H1 (cell line): ENCODE measurements at regions not wholly inside any gene's neighbourhood (a gene's known extent, or its start where the extent isn't known, plus 50 kb on each side); places are given as distances from the start of the nearest gene placed in this dataset.

ENCODE experiments used
- CTCF ChIA-PET: fragments of 300-600 bp; sonication (Branson Sonifier 250); formaldehyde crosslinking; loops from one replicate; lab custom pipeline; 2021; ENCODE audit not compliant: partially characterized antibody; lab: Charles Lee
- POLR2A ChIA-PET: fragments of 300-600 bp; sonication (Branson Sonifier 250); formaldehyde crosslinking; loops from one replicate; lab custom pipeline; 2021; ENCODE audit warnings: inconsistent platforms; ENCODE audit not compliant: partially characterized antibody; lab: Charles Lee
- DNase-seq, 2 experiments: peaks; one replicate each; pipeline versions ENCODE4 v3.0.0 to v3.0.0-alpha.2; 2010 to 2022; ENCODE audit warnings: low spot score in 2 of 2, low read depth in 1 of 2, mixed read lengths in 1 of 2
- FAIRE-seq: peaks from 2 replicates; lab custom pipeline; 2011; peaks lifted over from hg19 to GRCh38; lab: Jason Lieb, UNC
- H2AFZ ChIP-seq: 2 replicates; pipeline ENCODE4 v1.8.1; 2012; ENCODE audit warnings: low read length, inconsistent platforms
- H2AK5ac ChIP-seq: 2 replicates; pipeline ENCODE4 v1.6.1; 2013; ENCODE audit warnings: low read depth, low read length
- H2BK120ac ChIP-seq: replicated peaks from 2 replicates; pipeline ENCODE3; 2013; ENCODE audit warnings: low read depth, low read length, inconsistent platforms
- H2BK12ac ChIP-seq: 2 replicates; pipeline ENCODE4 v1.6.1; 2013; ENCODE audit warnings: low read depth, low read length
- H2BK15ac ChIP-seq: 2 replicates; pipeline ENCODE4 v1.6.1; 2013; ENCODE audit warnings: low read length
- H2BK20ac ChIP-seq: 2 replicates; pipeline ENCODE4 v1.6.1; 2013; ENCODE audit warnings: low read length
- H2BK5ac ChIP-seq: 2 replicates; pipeline ENCODE4 v1.6.1; 2013; ENCODE audit warnings: low read depth, low read length
- H3K14ac ChIP-seq: 2 replicates; pipeline ENCODE4 v1.6.1; 2013; ENCODE audit warnings: inconsistent platforms; ENCODE audit not compliant: insufficient read length
- H3K18ac ChIP-seq: 2 replicates; pipeline ENCODE4 v1.6.1; 2013; ENCODE audit warnings: low read length; ENCODE audit errors: extremely low read depth
- H3K23ac ChIP-seq: 2 replicates; pipeline ENCODE4 v1.6.1; 2013; ENCODE audit warnings: inconsistent platforms; ENCODE audit not compliant: insufficient read length
- H3K23me2 ChIP-seq: 2 replicates; pipeline ENCODE4 v1.6.1; 2013; ENCODE audit warnings: low read depth, low read length
- H3K27ac ChIP-seq: 2 replicates; pipeline ENCODE4 v1.6.1; 2011; ENCODE audit warnings: low read depth, low read length, inconsistent platforms
- H3K27me3 ChIP-seq, 4 experiments: replicated peaks in 1 of 4; 1 replicate in 1 of 4; 2 replicates in 3 of 4; pipeline versions ENCODE4 v1.6.1 to v1.8.1; 2011 to 2013; ENCODE audit warnings: low read length in 3 of 4, mild to moderate bottlenecking in 3 of 4, inconsistent platforms in 2 of 4, mixed read lengths in 2 of 4, moderate library complexity in 1 of 4; ENCODE audit not compliant: control insufficient read depth in 3 of 4, insufficient read depth in 3 of 4; ENCODE audit errors: extremely low read depth in 1 of 4
- H3K36me3 ChIP-seq, 4 experiments: 2 replicates each; pipeline versions ENCODE4 v1.6.1 to v1.8.1; 2011 to 2013; ENCODE audit warnings: mild to moderate bottlenecking in 4 of 4, low read length in 3 of 4, moderate library complexity in 2 of 4, control low read depth in 1 of 4, inconsistent platforms in 1 of 4; ENCODE audit not compliant: insufficient read depth in 4 of 4, control insufficient read depth in 2 of 4
- H3K4ac ChIP-seq: replicated peaks from 2 replicates; pipeline ENCODE3; 2013; ENCODE audit warnings: low read length, low read depth, mixed read lengths, inconsistent platforms; ENCODE audit not compliant: insufficient read length
- H3K4me1 ChIP-seq, 4 experiments: replicated peaks in 1 of 4; 1 replicate in 1 of 4; 2 replicates in 3 of 4; pipeline versions ENCODE4 v1.6.1 to v1.8.1; 2011 to 2013; ENCODE audit warnings: low read length in 3 of 4, inconsistent platforms in 2 of 4, mixed read lengths in 1 of 4; ENCODE audit not compliant: insufficient read depth in 4 of 4, control insufficient read depth in 3 of 4
- H3K4me2 ChIP-seq, 2 experiments: 2 replicates each; pipeline versions ENCODE4 v1.6.1 to v1.8.1; 2011 to 2013; ENCODE audit warnings: low read depth in 2 of 2, low read length in 2 of 2, control low read depth in 1 of 2, inconsistent platforms in 1 of 2, mild to moderate bottlenecking in 1 of 2; ENCODE audit not compliant: insufficient read depth in 1 of 2
- H3K4me3 ChIP-seq, 4 experiments: fragments of 200-600, 300-600 bp in 1 of 4; sonication (generic), shearing (Covaris generic), sonication (Bioruptor Twin) in 1 of 4; 2 replicates each; pipeline versions ENCODE4 v1.5.1 to v1.8.1; 2011 to 2016; ENCODE audit warnings: low read length in 4 of 4, low read depth in 3 of 4, control low read depth in 2 of 4, inconsistent platforms in 2 of 4, mild to moderate bottlenecking in 2 of 4, mixed read lengths in 1 of 4, moderate library complexity in 1 of 4; ENCODE audit not compliant: insufficient read depth in 2 of 4; ENCODE audit errors: extremely low read depth in 1 of 4
- H3K56ac ChIP-seq: replicated peaks from 2 replicates; pipeline ENCODE3; 2013; ENCODE audit warnings: low read depth, mild to moderate bottlenecking, mixed read lengths, low read length, inconsistent platforms; ENCODE audit not compliant: insufficient read length
- H3K79me1 ChIP-seq: 2 replicates; pipeline ENCODE4 v1.6.1; 2013; ENCODE audit warnings: low read depth, low read length, control low read depth
- H3K79me2 ChIP-seq, 2 experiments: 2 replicates each; pipeline versions ENCODE4 v1.6.1 to v1.8.1; 2012 to 2013; ENCODE audit warnings: low read length in 2 of 2, mild to moderate bottlenecking in 2 of 2, inconsistent platforms in 1 of 2; ENCODE audit not compliant: insufficient read depth in 2 of 2, control insufficient read depth in 1 of 2
- H3K9ac ChIP-seq, 4 experiments: replicated peaks in 1 of 4; 1 replicate in 1 of 4; 2 replicates in 3 of 4; pipeline versions ENCODE4 v1.6.1 to v1.8.1; 2011 to 2013; ENCODE audit warnings: low read depth in 3 of 4, low read length in 3 of 4, control low read depth in 2 of 4, mild to moderate bottlenecking in 2 of 4, moderate library complexity in 2 of 4, inconsistent platforms in 1 of 4; ENCODE audit errors: extremely low read depth in 1 of 4
- H3K9me3 ChIP-seq, 2 experiments: 2 replicates each; pipeline versions ENCODE4 v1.6.1 to v1.8.1; 2012 to 2013; ENCODE audit warnings: mild to moderate bottlenecking in 2 of 2, moderate library complexity in 2 of 2, control low read depth in 1 of 2, inconsistent platforms in 1 of 2, low read depth in 1 of 2, low read length in 1 of 2, mixed read lengths in 1 of 2; ENCODE audit not compliant: insufficient read depth in 2 of 2
- H4K20me1 ChIP-seq, 2 experiments: replicated peaks in 1 of 2; 2 replicates each; pipeline versions ENCODE3 to v1.8.1; 2011 to 2013; ENCODE audit warnings: inconsistent platforms in 2 of 2, low read length in 2 of 2, mild to moderate bottlenecking in 1 of 2; ENCODE audit not compliant: insufficient read depth in 2 of 2, control insufficient read depth in 1 of 2
- H4K5ac ChIP-seq: 2 replicates; pipeline ENCODE4 v1.6.1; 2013; ENCODE audit warnings: low read length, low read depth, mixed read lengths, inconsistent platforms; ENCODE audit not compliant: insufficient read length
- H4K8ac ChIP-seq: 2 replicates; pipeline ENCODE4 v1.8.0; 2013; ENCODE audit warnings: mild to moderate bottlenecking, moderate library complexity, low read length, inconsistent platforms; ENCODE audit not compliant: insufficient read depth; ENCODE audit errors: extremely low read depth
- H4K91ac ChIP-seq: replicated peaks from 2 replicates; pipeline ENCODE3; 2013; ENCODE audit warnings: low read length, mixed read lengths, inconsistent platforms; ENCODE audit not compliant: insufficient read length
- CEBPB ChIP-seq: IDR thresholded peaks from 2 replicates; pipeline ENCODE4 v1.6.1; 2012; ENCODE audit warnings: low read depth, low read length
- MAFK ChIP-seq: IDR thresholded peaks from 2 replicates; pipeline ENCODE4 v1.6.1; 2012; ENCODE audit warnings: low read depth, mild to moderate bottlenecking, improper control_type of control experiment, low read length
- SP2 ChIP-seq: IDR thresholded peaks from 2 replicates; pipeline ENCODE4 v1.6.1; 2012; ENCODE audit warnings: mild to moderate bottlenecking, low read length, inconsistent platforms
- TAF1 ChIP-seq: IDR thresholded peaks from 2 replicates; pipeline ENCODE4 v1.6.1; 2011; ENCODE audit warnings: mild to moderate bottlenecking, low read depth, low read length
- YY1 ChIP-seq: IDR thresholded peaks from 2 replicates; pipeline ENCODE4 v1.6.1; 2011; ENCODE audit warnings: low read depth, mild to moderate bottlenecking, low read length
- WGBS, 2 experiments: shearing (Covaris generic) in 1 of 2; methylation state at CpG; one replicate each; pipeline versions ENCODE4 v1.1.6 to v1.1.7; 2013 to 2015; ENCODE audit warnings: low lambda C conversion rate in 2 of 2, mixed read lengths in 2 of 2, inconsistent platforms in 1 of 2, low coverage in 1 of 2, missing lambda C conversion rate in 1 of 2; ENCODE audit not compliant: insufficient replicate concordance in 2 of 2, insufficient coverage in 1 of 2, insufficient read length in 1 of 2; ENCODE audit errors: extremely low coverage in 1 of 2, missing lambda C conversion rate in 1 of 2; 5-methylcytosine and 5-hydroxymethylcytosine counted together
- TF ChIP-seq, protein P1 (sequence below): IDR thresholded peaks from 2 replicates; pipeline ENCODE4 v1.6.1; 2011; ENCODE audit warnings: low read depth, mild to moderate bottlenecking, low read length; ENCODE audit not compliant: insufficient read depth

DNA sequence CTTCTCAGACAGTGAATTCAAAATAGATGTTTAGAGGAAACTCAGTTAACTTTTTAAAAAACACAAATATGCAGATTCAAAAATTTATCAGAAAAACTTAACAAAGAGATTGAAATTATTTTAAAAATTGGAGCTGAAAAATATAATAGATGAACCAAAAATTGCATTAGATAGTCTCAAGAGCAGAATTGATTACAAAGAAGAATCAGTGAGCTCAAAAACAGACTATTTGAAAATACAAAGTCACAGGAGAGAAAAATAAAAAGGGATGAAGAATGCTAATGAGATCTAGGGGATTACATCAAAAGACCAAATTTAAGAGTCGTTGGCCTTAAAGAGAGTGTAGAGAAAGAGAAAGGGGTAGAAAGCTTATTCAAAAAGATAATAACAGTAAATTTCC is 700.5 kb downstream of the COL12A1 start:
- no peak overlapping the region for H4K91ac ChIP-seq
- no peak for TF ChIP-seq SP2
- TF ChIP-seq MAFK: no peak
- TF ChIP-seq TAF1: no peak
- TF ChIP-seq CEBPB: no peak
- no peak for TF ChIP-seq YY1
- TF ChIP-seq, protein P1, sequence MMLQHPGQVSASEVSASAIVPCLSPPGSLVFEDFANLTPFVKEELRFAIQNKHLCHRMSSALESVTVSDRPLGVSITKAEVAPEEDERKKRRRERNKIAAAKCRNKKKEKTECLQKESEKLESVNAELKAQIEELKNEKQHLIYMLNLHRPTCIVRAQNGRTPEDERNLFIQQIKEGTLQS: no peak

More for the DNA sequence above, 700.5 kb downstream of the COL12A1 start:
- no peak overlapping the region for H4K8ac ChIP-seq
- H3K27ac ChIP-seq: no peak overlapping the region
- FAIRE-seq (no peak), DNase-seq (no peak)
- H3K9me3 ChIP-seq: peaks cover 5 to 6% of the 10 kb centered on the region in 2 experiments; a peak in 1 of 4 replicates
- H3K79me1 ChIP-seq: no peaks in the 10 kb centered on the region
- H3K79me2 ChIP-seq: no peaks in the 10 kb centered on the region
- POLR2A ChIA-PET: no interaction called here
- H3K18ac ChIP-seq: no peak overlapping the region
- no peak overlapping the region for H3K56ac ChIP-seq
- no peak overlapping the region for H2BK5ac ChIP-seq
- no peak overlapping the region for H3K9ac ChIP-seq
- H3K4me1 ChIP-seq: no peaks in the 10 kb centered on the region
- H4K20me1 ChIP-seq: no peaks in the 10 kb centered on the region
- no peak overlapping the region for H2AFZ ChIP-seq
- H2AK5ac ChIP-seq: no peak overlapping the region
- no peak overlapping the region for H3K23ac ChIP-seq
- H2BK15ac ChIP-seq: no peak overlapping the region
- CTCF ChIA-PET: interaction anchor here (1.6 kb wide), 1 partner anchor 649 kb away, joined by 3 read pairs; no protein-coding TSS in a partner anchor
- H2BK120ac ChIP-seq: no peak overlapping the region
- no peak overlapping the region for H3K4me2 ChIP-seq
- no peaks in the 10 kb centered on the region for H3K23me2 ChIP-seq
- H2BK20ac ChIP-seq: no peak overlapping the region
- H3K4ac ChIP-seq: no peak overlapping the region
- H3K27me3 ChIP-seq: no peaks in the 10 kb centered on the region
- H3K36me3 ChIP-seq: no peaks in the 10 kb centered on the region
- no peak overlapping the region for H2BK12ac ChIP-seq
- no peak overlapping the region for H3K4me3 ChIP-seq
- WGBS, 2 experiments: 92% methylated on average over 1 of the region's 1 CpG; no CpG with 5 or more reads in 1 of the 2 experiments
- no peak overlapping the region for H3K14ac ChIP-seq
- no peak overlapping the region for H4K5ac ChIP-seq
